GM12874 (cell line): ENCODE measurements at regions not wholly inside any gene's neighbourhood (a gene's known extent, or its start where the extent isn't known, plus 50 kb on each side); places are given as distances from the start of the nearest gene placed in this dataset.

Experiments used
- TF ChIP-seq, protein P1 (sequence below): IDR thresholded peaks from 2 replicates; pipeline ENCODE4 v1.5.1; 2011; ENCODE audit warnings: low read depth, mild to moderate bottlenecking, control low read depth, low read length, moderate library complexity; ENCODE audit not compliant: insufficient read depth

DNA sequence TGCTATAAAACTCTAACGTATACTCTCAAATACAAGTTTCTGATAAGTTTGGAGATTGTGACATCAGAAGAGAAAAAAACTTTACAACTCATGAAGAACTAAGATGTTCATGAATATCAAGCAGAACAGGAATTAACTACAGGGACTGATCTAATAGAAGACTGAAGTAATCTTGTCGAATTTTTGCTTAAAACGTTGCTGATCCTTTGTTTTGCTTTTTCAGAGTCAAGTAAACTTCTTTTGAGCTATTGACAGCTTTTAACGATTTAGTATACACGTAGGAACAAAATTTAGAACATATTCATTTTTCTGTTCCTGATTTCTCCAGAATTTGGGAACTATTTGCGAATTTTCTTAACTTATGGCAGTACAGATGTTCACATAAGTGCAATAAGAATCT lies 610.2 kb downstream of the SI start:
- TF ChIP-seq, protein P1, sequence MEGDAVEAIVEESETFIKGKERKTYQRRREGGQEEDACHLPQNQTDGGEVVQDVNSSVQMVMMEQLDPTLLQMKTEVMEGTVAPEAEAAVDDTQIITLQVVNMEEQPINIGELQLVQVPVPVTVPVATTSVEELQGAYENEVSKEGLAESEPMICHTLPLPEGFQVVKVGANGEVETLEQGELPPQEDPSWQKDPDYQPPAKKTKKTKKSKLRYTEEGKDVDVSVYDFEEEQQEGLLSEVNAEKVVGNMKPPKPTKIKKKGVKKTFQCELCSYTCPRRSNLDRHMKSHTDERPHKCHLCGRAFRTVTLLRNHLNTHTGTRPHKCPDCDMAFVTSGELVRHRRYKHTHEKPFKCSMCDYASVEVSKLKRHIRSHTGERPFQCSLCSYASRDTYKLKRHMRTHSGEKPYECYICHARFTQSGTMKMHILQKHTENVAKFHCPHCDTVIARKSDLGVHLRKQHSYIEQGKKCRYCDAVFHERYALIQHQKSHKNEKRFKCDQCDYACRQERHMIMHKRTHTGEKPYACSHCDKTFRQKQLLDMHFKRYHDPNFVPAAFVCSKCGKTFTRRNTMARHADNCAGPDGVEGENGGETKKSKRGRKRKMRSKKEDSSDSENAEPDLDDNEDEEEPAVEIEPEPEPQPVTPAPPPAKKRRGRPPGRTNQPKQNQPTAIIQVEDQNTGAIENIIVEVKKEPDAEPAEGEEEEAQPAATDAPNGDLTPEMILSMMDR: no peak

DNA sequence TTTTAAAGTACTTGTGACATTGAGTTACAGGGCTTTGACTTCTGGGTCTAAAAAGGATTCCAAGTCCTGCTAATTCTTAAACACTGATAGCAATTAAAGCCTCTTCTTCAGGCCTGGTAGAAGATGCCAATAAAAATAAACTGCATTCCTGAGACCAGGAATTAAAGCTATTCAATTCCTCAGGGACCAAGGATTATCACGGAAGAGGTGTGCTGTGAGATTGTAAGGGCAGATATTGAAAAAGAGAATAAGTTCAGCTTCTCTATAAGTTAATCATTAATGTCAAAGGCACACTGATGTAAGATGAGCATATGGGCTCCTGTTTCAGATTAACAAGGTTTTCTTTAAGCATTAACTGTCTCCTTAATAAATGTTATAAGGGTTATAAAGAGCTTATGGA lies 611.3 kb downstream of the SI start:
- TF ChIP-seq, protein P1: no peak

- TF ChIP-seq, protein P1: no peak
Observed at GRCh38 chr3:164465172-164465571, 613.1 kb downstream of the SI start.

DNA sequence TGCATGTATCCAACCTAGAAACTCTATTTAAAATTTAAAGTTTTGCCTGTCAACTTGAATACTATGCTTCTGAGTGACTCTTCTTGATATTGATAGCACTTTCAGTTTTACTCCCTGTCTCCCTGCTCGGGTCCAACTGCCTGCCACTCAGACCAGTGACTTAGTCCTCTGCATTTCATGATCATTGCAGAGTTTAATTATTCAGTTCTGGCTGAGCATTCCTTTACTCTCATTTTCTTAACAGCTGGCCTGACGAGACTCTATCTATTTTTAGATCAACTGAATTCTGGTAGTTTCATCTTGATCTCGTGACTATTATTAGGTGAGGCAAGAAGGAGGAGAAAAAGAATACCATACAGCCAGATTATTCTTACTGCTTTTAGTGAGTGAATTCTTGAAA lies 617.4 kb downstream of the SI start:
- TF ChIP-seq, protein P1: no peak

GRCh38 chr3:164459521-164460151 lies 618.7 kb downstream of the SI start:
- TF ChIP-seq, protein P1: no peak

GRCh38 chr3:164458986-164459385 lies 619.3 kb downstream of the SI start:
- TF ChIP-seq, protein P1: no peak

DNA sequence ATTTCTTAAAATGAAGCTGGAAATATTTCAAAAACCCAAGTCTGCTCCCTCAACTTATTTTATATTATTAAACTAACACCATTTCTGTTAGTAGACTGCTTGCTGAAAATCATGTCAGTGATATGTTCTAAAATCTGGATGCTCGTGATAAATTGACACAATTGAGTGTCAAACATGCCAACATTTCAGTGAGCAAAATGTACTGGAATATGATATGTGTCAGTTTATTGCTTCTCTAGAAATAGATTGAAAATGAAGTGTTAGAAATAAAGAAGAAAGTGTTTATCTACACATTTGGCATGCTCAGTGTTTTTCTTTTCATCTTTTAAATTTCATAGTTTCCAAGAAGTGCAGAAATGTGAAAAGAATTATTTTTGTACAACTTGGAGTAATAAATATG lies 624.6 kb downstream of the SI start:
- TF ChIP-seq, protein P1: no peak
